Brain microvascular endothelial cell (primary cell): ENCODE measurements at regions not wholly inside any gene's neighbourhood (a gene's known extent, or its start where the extent isn't known, plus 50 kb on each side); places are given as distances from the start of the nearest gene placed in this dataset.

ENCODE experiments used
- DNase-seq: peaks from one replicate; pipeline ENCODE4 v3.0.0-alpha.2; 2020
- H3K27ac ChIP-seq: fragments of 250-450 bp; sonication (Bioruptor Pico); 2 replicates; pipeline ENCODE4 v1.5.1; 2020; ENCODE audit warnings: mild to moderate bottlenecking, moderate library complexity
- H3K27me3 ChIP-seq: fragments of 250-450 bp; sonication (Bioruptor Pico); replicated peaks from 2 replicates; pipeline ENCODE4 v1.5.1; 2020; ENCODE audit warnings: mild to moderate bottlenecking
- H3K36me3 ChIP-seq: fragments of 250-450 bp; sonication (Bioruptor Pico); replicated peaks from 2 replicates; pipeline ENCODE4 v1.5.1; 2020; ENCODE audit warnings: mild to moderate bottlenecking
- H3K4me3 ChIP-seq: 2 replicates; pipeline ENCODE4 v1.5.1; 2011; ENCODE audit warnings: low read depth, mild to moderate bottlenecking, control low read depth, low read length, moderate library complexity
- in situ Hi-C: cut with HindIII; loops from 2 replicates; pipeline ENCODE4 v1.10.0; 2017; ENCODE audit warnings: low sequenced_read_pairs, low pct_ligation_motif_present
- TF ChIP-seq, protein P1 (sequence below): IDR thresholded peaks from 2 replicates; pipeline ENCODE4 v1.5.1; 2011; ENCODE audit warnings: low read depth, mild to moderate bottlenecking, moderate library complexity, low read length, control low read depth, inconsistent platforms; ENCODE audit errors: missing control alignments

DNA sequence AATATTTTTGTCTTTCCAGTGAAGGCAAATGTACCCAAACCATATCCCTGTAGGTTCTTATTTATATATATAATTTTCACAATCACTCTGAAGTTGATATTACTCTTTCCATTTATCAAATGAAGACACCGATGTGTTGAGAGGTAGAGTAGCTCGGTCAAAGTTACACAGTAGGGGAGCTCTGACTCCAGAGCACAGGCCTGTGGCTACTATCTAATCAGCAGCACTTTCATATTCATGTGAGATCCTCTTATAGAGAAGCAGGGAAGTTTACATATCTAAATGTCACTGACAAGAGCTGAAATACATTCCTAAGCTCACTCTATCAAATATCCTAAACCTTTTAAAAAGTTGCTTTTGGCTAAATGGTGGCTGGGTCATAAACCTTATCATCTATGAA is 241.1 kb upstream of the B3GALT2 start:
- TF ChIP-seq, protein P1, sequence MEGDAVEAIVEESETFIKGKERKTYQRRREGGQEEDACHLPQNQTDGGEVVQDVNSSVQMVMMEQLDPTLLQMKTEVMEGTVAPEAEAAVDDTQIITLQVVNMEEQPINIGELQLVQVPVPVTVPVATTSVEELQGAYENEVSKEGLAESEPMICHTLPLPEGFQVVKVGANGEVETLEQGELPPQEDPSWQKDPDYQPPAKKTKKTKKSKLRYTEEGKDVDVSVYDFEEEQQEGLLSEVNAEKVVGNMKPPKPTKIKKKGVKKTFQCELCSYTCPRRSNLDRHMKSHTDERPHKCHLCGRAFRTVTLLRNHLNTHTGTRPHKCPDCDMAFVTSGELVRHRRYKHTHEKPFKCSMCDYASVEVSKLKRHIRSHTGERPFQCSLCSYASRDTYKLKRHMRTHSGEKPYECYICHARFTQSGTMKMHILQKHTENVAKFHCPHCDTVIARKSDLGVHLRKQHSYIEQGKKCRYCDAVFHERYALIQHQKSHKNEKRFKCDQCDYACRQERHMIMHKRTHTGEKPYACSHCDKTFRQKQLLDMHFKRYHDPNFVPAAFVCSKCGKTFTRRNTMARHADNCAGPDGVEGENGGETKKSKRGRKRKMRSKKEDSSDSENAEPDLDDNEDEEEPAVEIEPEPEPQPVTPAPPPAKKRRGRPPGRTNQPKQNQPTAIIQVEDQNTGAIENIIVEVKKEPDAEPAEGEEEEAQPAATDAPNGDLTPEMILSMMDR: no peak
- peak; percentile 12 for DNase-seq
- H3K4me3 ChIP-seq: no peak overlapping the region
- no peak overlapping the region for H3K27ac ChIP-seq
- in situ Hi-C loops: no loop called here
- H3K36me3 ChIP-seq: no peaks in the 10 kb centered on the region
- no peaks in the 10 kb centered on the region for H3K27me3 ChIP-seq

DNA sequence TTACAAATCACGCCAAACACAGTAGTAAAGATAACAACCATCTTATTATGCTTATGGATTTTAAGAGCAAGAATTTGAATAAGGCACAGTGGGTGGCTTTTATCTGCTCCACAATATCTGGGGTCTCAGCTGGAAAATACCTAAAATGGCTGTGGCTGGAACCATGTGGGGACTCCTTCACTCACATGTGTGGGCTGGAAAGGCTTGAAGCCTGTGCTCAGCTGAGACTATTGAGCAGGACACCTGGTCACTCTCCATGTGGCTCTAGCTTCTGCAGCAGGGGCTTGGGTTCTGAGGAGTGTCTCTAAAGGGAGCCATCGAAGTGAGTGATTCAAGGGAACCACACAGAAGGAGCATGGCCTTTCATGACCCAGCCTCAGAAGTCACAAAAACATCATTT is 239.6 kb upstream of the B3GALT2 start:
- H3K36me3 ChIP-seq: no peaks in the 10 kb centered on the region
- TF ChIP-seq, protein P1: no peak
- no peak overlapping the region for H3K4me3 ChIP-seq
- in situ Hi-C loops: no loop called here
- no peak overlapping the region for H3K27ac ChIP-seq
- H3K27me3 ChIP-seq: no peaks in the 10 kb centered on the region
- DNase-seq: no peak

DNA sequence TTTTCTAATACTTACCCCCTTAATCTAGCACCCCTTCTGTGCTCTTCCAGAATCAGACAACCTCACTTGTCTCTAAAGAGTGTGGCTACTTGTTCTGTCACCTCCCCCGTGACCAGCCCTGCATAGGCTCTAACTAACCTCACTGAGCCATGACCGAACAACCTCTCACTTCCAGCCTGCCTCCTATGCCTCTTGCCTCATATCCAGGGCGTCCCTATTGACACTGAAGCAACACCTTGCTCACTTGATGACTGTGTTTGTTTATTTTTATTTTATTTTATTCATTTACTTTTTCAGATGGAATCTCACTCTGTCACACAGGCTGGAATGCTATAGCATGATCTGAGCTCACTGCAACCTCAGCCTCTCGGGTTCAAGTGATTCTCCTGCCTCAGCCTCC is 235.1 kb upstream of the B3GALT2 start:
- TF ChIP-seq, protein P1: no peak
- no peak for DNase-seq
- in situ Hi-C loops: no loop called here

DNA sequence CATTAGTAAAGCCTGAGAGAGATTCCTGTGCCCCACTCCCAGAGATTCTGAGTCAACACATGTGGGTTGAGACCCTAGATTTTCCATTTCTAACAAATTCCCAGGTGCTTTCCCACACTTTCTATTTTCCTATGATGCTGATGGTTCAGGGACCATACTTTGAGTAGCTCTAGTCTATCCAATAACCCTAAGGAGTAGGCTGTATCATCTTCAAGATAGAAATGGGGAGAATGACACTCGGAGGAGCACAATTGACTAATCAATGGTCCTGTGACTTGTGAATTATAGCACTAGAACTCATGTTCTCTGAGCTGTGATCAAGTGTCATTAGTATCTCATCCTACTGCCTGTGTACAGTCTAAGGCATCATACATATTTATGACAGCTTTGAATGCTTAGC is 232.9 kb upstream of the B3GALT2 start:
- Histone ChIP-seq H3K4me3 (no peak overlapping the region), H3K27me3 (no peaks in the 10 kb centered on the region), H3K36me3 (no peaks in the 10 kb centered on the region), H3K27ac (no peak overlapping the region)
- in situ Hi-C loops: no loop called here
- DNase-seq: no peak
- TF ChIP-seq, protein P1: no peak

More for the DNA sequence above, 235.1 kb upstream of the B3GALT2 start:
- no peaks in the 10 kb centered on the region for H3K27me3 ChIP-seq
- H3K4me3 ChIP-seq: no peak overlapping the region
- no peak overlapping the region for H3K27ac ChIP-seq
- no peaks in the 10 kb centered on the region for H3K36me3 ChIP-seq

DNA sequence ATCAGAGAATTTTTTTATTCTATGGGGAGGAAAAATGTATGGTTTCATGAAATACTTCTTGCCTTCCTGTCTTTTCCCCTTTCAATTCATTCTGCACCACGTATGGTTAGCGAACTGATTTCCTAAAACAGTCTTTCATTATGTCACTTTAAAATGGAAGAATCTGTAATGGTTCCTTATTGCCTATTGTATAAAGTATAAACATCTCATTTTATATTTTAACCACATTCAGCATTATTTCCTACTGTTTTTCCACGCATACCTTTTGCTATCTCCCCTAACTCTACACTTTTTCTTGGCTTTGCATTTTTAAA is 232.3 kb upstream of the B3GALT2 start:
- H3K36me3 ChIP-seq: no peaks in the 10 kb centered on the region
- in situ Hi-C loops: no loop called here
- peak overlapping the region; percentile 3 for H3K4me3 ChIP-seq
- peak overlapping the region; percentile 29 for H3K27ac ChIP-seq
- TF ChIP-seq, protein P1: no peak
- DNase-seq: no peak
- no peaks in the 10 kb centered on the region for H3K27me3 ChIP-seq

DNA sequence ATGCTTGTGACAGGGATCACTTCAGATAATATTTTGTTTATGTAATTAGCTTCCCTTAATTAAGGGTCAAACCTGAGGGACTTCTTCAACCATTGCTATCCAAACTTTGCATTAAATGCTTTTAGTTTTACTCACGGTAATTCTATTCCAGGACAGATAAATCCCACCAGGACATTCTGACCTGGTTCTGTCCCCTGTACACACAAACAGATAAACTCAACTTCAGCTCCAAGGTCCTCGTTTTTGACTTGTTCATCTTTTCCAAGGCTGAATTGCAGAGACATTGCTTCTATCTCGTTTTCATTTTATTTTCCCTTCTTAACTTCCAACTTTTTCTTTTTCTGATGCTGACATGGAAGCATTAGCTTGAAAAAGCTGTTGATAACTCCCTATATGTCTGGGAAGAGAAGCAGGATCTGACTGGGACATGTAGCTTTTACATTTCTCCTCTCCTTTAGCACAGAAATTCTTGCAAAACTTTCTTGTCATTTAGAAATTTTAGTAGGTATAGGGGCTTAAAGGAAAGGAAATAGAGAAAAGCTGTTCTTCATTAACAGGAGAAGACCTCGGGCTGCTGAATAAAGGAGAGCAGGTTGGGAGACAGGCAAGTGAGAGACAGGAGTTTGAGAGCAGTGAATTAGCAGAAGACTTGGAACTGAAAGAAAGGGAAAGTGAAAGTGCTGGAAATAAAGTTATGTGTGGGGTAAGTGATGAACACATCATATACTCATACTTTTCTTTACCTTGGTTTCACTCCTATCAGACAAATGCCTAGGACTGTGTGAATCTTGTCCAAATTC is 231.7 kb upstream of the B3GALT2 start:
- DNase-seq: peak; percentile 18
- TF ChIP-seq, protein P1: no peak
- peak overlapping the region; percentile 3 for H3K4me3 ChIP-seq
- H3K36me3 ChIP-seq: no peaks in the 10 kb centered on the region
- no peaks in the 10 kb centered on the region for H3K27me3 ChIP-seq
- peak overlapping the region; percentile 29 for H3K27ac ChIP-seq
- in situ Hi-C loops: no loop called here
